Mesendoderm (in vitro differentiated cells): ENCODE measurements at regions not wholly inside any gene's neighbourhood (a gene's known extent, or its start where the extent isn't known, plus 50 kb on each side); places are given as distances from the start of the nearest gene placed in this dataset.
A peak's percentile ranks its signal among the peaks of the same experiment; 100 is the strongest.

Source experiments
- DNase-seq: peaks from one replicate; pipeline ENCODE4 v3.0.0; 2013
- H2AK5ac ChIP-seq: 2 replicates; pipeline ENCODE4 v1.6.1; 2013; ENCODE audit warnings: low read length, inconsistent platforms
- H2BK120ac ChIP-seq: 2 replicates; pipeline ENCODE4 v1.6.1; 2013; ENCODE audit warnings: low read depth, mild to moderate bottlenecking, low read length, moderate library complexity, mixed read lengths
- H2BK15ac ChIP-seq: replicated peaks from 2 replicates; pipeline ENCODE4 v1.6.1; 2013; ENCODE audit warnings: low read depth, mild to moderate bottlenecking, moderate library complexity
- H2BK5ac ChIP-seq: 2 replicates; pipeline ENCODE4 v1.6.1; 2013; ENCODE audit warnings: low read length, inconsistent platforms
- H3K18ac ChIP-seq: 2 replicates; pipeline ENCODE4 v1.6.1; 2013; ENCODE audit warnings: mild to moderate bottlenecking, low read length, mixed read lengths
- H3K23ac ChIP-seq: one replicate; pipeline ENCODE4 v1.6.1; 2013; ENCODE audit warnings: low read length
- H3K27ac ChIP-seq: 2 replicates; pipeline ENCODE4 v1.5.1; 2013; ENCODE audit warnings: low read depth, mild to moderate bottlenecking, inconsistent platforms, low read length, moderate library complexity
- H3K27me3 ChIP-seq: 2 replicates; pipeline ENCODE4 v1.6.1; 2013; ENCODE audit warnings: low read length, control low read depth, mild to moderate bottlenecking, inconsistent platforms; ENCODE audit not compliant: insufficient read depth, poor library complexity
- H3K36me3 ChIP-seq: 2 replicates; pipeline ENCODE4 v1.6.1; 2013; ENCODE audit warnings: low read length, inconsistent platforms; ENCODE audit not compliant: control insufficient read depth, insufficient read depth
- H3K4ac ChIP-seq: one replicate; pipeline ENCODE4 v1.6.1; 2013; ENCODE audit warnings: low read depth, mild to moderate bottlenecking, low read length, moderate library complexity
- H3K4me1 ChIP-seq: 2 replicates; pipeline ENCODE4 v1.6.1; 2013; ENCODE audit warnings: low read depth, low read length, inconsistent platforms; ENCODE audit not compliant: control insufficient read depth
- H3K4me2 ChIP-seq: 2 replicates; pipeline ENCODE4 v1.6.1; 2013; ENCODE audit warnings: low read length
- H3K4me3 ChIP-seq: 2 replicates; pipeline ENCODE4 v1.5.1; 2013; ENCODE audit warnings: mild to moderate bottlenecking, low read length
- H3K56ac ChIP-seq: one replicate; pipeline ENCODE4 v1.6.1; 2013; ENCODE audit warnings: low read length
- H3K79me1 ChIP-seq: 2 replicates; pipeline ENCODE4 v1.6.1; 2013; ENCODE audit warnings: low read length, inconsistent platforms
- H3K79me2 ChIP-seq: 2 replicates; pipeline ENCODE4 v1.6.1; 2013; ENCODE audit warnings: mild to moderate bottlenecking, low read length; ENCODE audit not compliant: control insufficient read depth, insufficient read depth
- H3K9ac ChIP-seq: 2 replicates; pipeline ENCODE4 v1.6.1; 2013; ENCODE audit warnings: low read length, inconsistent platforms
- H4K5ac ChIP-seq: one replicate; pipeline ENCODE4 v1.6.1; 2013; ENCODE audit warnings: low read length
- H4K8ac ChIP-seq: one replicate; pipeline ENCODE4 v1.6.1; 2013; ENCODE audit warnings: low read depth, mild to moderate bottlenecking, control low read depth, low read length, moderate library complexity
- WGBS: extraction: QIAGEN DNeasy Blood & Tissue Kit; methylation state at CpG from one replicate; pipeline ENCODE4 v1.1.7; 2013; ENCODE audit warnings: low lambda C conversion rate, missing lambda C conversion rate; ENCODE audit not compliant: insufficient coverage; ENCODE audit errors: extremely low coverage; 5-methylcytosine and 5-hydroxymethylcytosine counted together

- Histone ChIP-seq H3K79me1 (no peaks in the 10 kb centered on the region), H2BK120ac (no peak overlapping the region), H2BK15ac (no peak overlapping the region), H3K27me3 (no peaks in the 10 kb centered on the region), H2BK5ac (no peak overlapping the region), H3K23ac (no peak overlapping the region), H3K27ac (no peak overlapping the region), H3K18ac (peak overlapping the region; percentile 34), H3K56ac (peak overlapping the region; percentile 77), H3K4me3 (peak overlapping the region; percentile 25), H4K5ac (no peak overlapping the region), H3K4me2 (peak overlapping the region; percentile 75), H2AK5ac (no peak overlapping the region), H3K4ac (no peak overlapping the region), H3K9ac (peak overlapping the region; percentile 58), H3K36me3 (no peaks in the 10 kb centered on the region), H3K4me1 (peaks cover 3% of the 10 kb centered on the region), H4K8ac (no peak overlapping the region), H3K79me2 (no peaks in the 10 kb centered on the region)
- WGBS = no CpG with 5 or more reads among the region's 34 CpGs
- peak; percentile 100 for DNase-seq
Observed at GRCh38 chr6:28589234-28589956, 63.7 kb downstream of the GPX5 start.

DNA sequence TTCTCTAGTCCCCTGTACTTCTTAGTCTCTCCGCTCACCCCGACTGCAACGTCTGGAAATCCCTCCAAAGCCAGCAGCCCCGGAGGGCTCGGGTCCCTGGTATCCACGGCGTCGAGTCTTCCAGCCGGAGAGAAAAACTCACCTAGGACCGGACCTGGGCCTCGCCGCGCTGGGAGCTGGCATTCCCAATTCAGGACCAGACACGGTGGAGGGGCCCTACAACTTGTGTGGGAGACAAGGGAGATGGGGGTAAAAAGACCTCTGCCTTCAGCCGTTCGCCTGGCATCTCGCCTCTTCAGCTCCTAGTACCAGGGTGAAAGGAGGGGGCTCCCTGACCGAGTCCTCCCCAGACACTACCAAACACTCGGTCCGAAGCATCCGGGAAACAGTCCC, 64.3 kb downstream of the GPX5 start:
- H3K79me1 ChIP-seq = no peaks in the 10 kb centered on the region
- whole genome bisulfite sequencing = no CpG with 5 or more reads among the region's 21 CpGs
- no peak overlapping the region for H2AK5ac ChIP-seq
- H2BK15ac ChIP-seq = no peak overlapping the region
- peak overlapping the region; percentile 25 for H3K4me3 ChIP-seq
- H3K4me1 ChIP-seq = peaks cover 3% of the 10 kb centered on the region
- no peak overlapping the region for H3K27ac ChIP-seq
- peak overlapping the region; percentile 58 for H3K9ac ChIP-seq
- no peak overlapping the region for H4K8ac ChIP-seq
- no peak overlapping the region for H2BK5ac ChIP-seq
- no peaks in the 10 kb centered on the region for H3K36me3 ChIP-seq
- H4K5ac ChIP-seq = no peak overlapping the region
- H3K56ac ChIP-seq = peak overlapping the region; percentile 77
- H2BK120ac ChIP-seq = no peak overlapping the region
- H3K23ac ChIP-seq = no peak overlapping the region
- peak overlapping the region; percentile 34 for H3K18ac ChIP-seq
- H3K79me2 ChIP-seq = no peaks in the 10 kb centered on the region
- peak overlapping the region; percentile 75 for H3K4me2 ChIP-seq
- peak; percentile 35 for DNase-seq
- peak overlapping the region; percentile 2 for H3K4ac ChIP-seq
- no peaks in the 10 kb centered on the region for H3K27me3 ChIP-seq

DNA sequence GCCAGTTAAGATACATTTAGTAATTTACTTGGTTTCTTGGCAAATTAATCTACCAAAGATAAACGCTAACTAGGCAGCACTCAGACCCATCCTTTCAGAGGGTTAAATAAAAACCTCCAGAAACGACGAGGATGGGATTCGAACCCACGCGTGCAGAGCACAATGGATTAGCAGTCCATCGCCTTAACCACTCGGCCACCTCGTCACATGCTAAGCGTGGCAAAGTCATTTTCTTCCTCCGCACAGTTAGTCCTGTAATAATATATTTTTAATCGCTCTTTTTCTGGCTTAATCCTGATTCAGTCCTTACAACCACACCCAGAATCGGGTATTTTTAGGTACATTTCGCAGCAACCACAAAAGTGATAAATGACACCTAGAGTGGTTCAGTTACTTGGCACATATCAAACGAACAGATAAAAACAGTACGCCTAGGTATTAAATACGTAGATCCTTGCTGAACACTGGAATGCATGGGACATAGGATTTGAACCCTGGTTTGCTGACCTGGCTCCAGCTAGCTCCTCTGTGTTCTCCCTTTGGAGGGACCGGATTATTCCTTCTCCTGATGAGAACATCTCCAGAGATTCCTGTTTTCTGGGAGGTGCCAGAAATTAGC, 71.6 kb downstream of the GPX5 start:
- Histone ChIP-seq H3K4ac (no peak overlapping the region), H3K23ac (no peak overlapping the region), H3K4me3 (peak overlapping the region; percentile 69), H2BK15ac (no peak overlapping the region), H3K18ac (no peak overlapping the region), H3K27me3 (no peaks in the 10 kb centered on the region), H2BK120ac (no peak overlapping the region), H2BK5ac (no peak overlapping the region), H3K27ac (no peak overlapping the region), H3K79me2 (no peaks in the 10 kb centered on the region), H3K9ac (peak overlapping the region; percentile 54), H2AK5ac (no peak overlapping the region), H3K4me1 (no peaks in the 10 kb centered on the region), H3K4me2 (peak overlapping the region; percentile 47), H4K5ac (no peak overlapping the region), H3K56ac (no peak overlapping the region), H3K79me1 (no peaks in the 10 kb centered on the region), H4K8ac (no peak overlapping the region), H3K36me3 (no peaks in the 10 kb centered on the region)
- peak; percentile 82 for DNase-seq
- no CpG with 5 or more reads among the region's 18 CpGs for WGBS

- no peak overlapping the region for H2BK120ac ChIP-seq
- H3K9ac ChIP-seq = peak overlapping the region; percentile 54
- H3K27me3 ChIP-seq = no peaks in the 10 kb centered on the region
- H2BK5ac ChIP-seq = no peak overlapping the region
- no peak overlapping the region for H4K8ac ChIP-seq
- H3K27ac ChIP-seq = no peak overlapping the region
- no peak overlapping the region for H2AK5ac ChIP-seq
- peak; percentile 64 for DNase-seq
- H3K79me1 ChIP-seq = no peaks in the 10 kb centered on the region
- H4K5ac ChIP-seq = no peak overlapping the region
- H3K4me1 ChIP-seq = no peaks in the 10 kb centered on the region
- no peak overlapping the region for H2BK15ac ChIP-seq
- H3K4me2 ChIP-seq = peak overlapping the region; percentile 47
- H3K79me2 ChIP-seq = no peaks in the 10 kb centered on the region
- H3K18ac ChIP-seq = no peak overlapping the region
- H3K4me3 ChIP-seq = peak overlapping the region; percentile 69
- no CpG with 5 or more reads among the region's 13 CpGs for WGBS
- no peak overlapping the region for H3K23ac ChIP-seq
- peak overlapping the region; percentile 78 for H3K56ac ChIP-seq
- H3K4ac ChIP-seq = no peak overlapping the region
- no peaks in the 10 kb centered on the region for H3K36me3 ChIP-seq
Observed at GRCh38 chr6:28597924-28598722, 72.4 kb downstream of the GPX5 start.

- no peak overlapping the region for H3K23ac ChIP-seq
- no peak overlapping the region for H4K5ac ChIP-seq
- no peak overlapping the region for H2BK15ac ChIP-seq
- no peak overlapping the region for H2AK5ac ChIP-seq
- no peak overlapping the region for H3K9ac ChIP-seq
- H3K4ac ChIP-seq = no peak overlapping the region
- H4K8ac ChIP-seq = no peak overlapping the region
- WGBS = no CpG with 5 or more reads among the region's 6 CpGs
- DNase-seq = no peak
- no peaks in the 10 kb centered on the region for H3K27me3 ChIP-seq
- no peak overlapping the region for H2BK120ac ChIP-seq
- H3K27ac ChIP-seq = no peak overlapping the region
- no peak overlapping the region for H3K56ac ChIP-seq
- no peaks in the 10 kb centered on the region for H3K79me1 ChIP-seq
- H3K4me3 ChIP-seq = no peak overlapping the region
- H2BK5ac ChIP-seq = no peak overlapping the region
- no peak overlapping the region for H3K4me2 ChIP-seq
- no peak overlapping the region for H3K18ac ChIP-seq
- no peaks in the 10 kb centered on the region for H3K79me2 ChIP-seq
- no peaks in the 10 kb centered on the region for H3K4me1 ChIP-seq
- H3K36me3 ChIP-seq = no peaks in the 10 kb centered on the region
Observed at GRCh38 chr6:28598757-28599686, 73.3 kb downstream of the GPX5 start.
